HG03108 (cell line): ENCODE measurements at regions not wholly inside any gene's neighbourhood (a gene's known extent, or its start where the extent isn't known, plus 50 kb on each side); places are given as distances from the start of the nearest gene placed in this dataset.

Experiments used
- ATAC-seq: cut with Tn5 transposase; IDR thresholded peaks from one replicate; pipeline ENCODE4 v1.9.1; 2021; ENCODE audit warnings: moderate library complexity; ENCODE audit not compliant: unreplicated experiment

DNA sequence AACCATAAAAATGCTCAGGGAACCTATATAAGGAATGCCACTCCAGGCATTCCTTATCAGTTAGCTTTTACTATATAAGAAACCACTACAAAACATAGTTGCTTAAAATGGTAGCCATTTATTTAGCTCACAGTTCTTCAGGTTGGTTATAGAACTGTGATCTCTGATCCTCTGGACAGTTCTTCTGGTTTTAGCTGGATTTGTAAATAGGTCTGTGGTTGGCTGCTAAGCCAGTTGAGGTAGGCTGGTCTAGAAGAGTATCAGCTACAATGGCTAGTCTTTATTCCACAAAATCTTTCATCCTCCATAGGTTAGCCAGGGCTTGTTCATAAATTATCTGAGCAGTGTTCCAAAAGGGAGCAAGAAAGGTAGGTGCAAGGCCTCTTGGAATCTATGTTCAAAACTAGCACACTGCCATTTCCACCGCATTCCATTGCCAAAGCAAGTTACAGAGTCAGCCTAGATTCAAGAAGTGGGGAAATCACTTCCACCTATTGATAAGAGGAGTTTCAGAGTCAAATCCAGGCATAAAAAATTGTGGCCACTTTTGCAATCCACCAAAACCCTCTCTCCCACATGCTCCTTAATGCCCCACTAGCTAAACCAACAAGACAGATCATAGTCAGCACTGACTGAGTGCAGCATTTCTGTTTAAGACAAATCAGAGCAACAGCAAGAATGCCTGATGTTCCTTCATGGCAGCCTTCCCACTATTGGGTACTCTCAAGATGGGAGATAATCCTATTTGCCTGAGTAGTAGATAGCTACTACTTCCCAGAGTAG is 146.4 kb downstream of the IRS1 start:
- no peak for ATAC-seq

DNA sequence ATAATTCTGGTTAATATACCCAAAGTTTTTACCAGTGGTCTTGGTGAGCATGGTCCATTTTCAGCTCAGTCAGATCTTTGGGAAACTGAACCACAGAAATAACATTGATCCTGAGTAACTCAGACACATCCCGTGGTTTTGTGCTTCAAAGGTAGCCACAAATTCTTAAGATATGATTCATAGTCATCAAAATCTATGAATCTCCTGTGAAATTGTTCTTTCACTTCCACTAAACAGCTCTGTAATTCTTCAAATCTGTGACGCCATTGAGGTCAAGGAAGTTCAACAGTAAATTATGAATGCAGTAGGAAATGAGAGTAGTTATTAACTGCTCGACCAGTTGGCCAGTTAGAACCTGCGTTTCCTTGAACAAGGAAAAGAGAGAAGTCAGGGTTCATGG is 147.3 kb downstream of the IRS1 start:
- peak; percentile 52 for ATAC-seq

DNA sequence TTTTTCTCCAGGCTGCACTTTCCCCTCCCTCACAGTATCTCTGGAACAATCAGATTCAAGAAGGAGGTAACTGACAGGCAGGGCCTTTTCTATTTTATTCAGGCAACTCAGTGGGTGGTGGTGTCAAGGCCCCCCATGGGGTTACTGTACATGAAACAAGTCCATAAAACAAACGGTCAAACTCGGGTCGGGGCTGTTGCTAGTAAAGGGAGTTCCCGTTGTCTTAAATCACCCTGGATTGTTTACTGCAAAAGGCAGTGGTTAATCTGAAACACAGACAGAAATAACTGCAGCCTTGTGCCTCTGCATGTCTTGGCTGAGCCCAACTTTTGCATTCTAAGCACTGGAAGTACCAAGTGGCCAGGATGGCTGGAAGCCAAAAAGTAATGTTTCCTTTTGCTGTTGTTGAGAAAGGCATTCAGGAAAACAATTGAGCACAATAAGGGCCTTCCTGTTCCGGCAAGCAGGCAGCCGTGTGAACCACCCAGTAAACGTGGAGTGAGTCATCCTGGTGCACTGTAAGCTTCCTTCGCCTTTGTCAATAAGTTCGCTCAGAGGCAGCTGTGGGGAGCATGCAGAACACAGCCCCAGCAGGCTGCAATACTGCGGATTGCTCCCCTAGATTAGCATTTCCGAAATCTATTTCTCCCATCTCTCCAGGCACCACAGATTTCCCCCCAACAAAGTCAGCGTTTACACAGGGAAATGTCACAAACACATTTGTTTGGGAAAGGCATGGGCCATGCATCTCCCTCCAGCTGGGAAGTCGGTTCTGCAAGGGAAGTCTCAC is 149.6 kb downstream of the IRS1 start:
- peak; percentile 81 for ATAC-seq

DNA sequence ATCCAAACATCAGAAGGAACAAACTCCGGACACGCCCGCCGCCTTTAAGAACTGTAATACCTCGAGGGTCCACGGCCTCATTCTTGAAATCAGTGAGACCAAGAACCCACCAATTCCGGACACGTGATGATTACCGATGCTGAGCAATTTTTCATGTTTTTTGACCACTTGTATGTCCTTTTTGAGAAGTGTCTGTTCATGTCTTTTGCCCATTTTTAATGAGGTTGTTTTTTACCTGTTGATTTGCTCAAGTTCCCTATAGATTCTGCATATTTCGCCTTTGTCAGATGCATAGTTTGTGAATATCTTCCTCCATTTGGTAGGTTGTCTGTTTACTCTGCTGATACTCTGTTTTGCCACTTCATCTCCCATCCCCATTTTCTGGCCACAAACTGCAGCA is 150.4 kb downstream of the IRS1 start:
- no peak for ATAC-seq

DNA sequence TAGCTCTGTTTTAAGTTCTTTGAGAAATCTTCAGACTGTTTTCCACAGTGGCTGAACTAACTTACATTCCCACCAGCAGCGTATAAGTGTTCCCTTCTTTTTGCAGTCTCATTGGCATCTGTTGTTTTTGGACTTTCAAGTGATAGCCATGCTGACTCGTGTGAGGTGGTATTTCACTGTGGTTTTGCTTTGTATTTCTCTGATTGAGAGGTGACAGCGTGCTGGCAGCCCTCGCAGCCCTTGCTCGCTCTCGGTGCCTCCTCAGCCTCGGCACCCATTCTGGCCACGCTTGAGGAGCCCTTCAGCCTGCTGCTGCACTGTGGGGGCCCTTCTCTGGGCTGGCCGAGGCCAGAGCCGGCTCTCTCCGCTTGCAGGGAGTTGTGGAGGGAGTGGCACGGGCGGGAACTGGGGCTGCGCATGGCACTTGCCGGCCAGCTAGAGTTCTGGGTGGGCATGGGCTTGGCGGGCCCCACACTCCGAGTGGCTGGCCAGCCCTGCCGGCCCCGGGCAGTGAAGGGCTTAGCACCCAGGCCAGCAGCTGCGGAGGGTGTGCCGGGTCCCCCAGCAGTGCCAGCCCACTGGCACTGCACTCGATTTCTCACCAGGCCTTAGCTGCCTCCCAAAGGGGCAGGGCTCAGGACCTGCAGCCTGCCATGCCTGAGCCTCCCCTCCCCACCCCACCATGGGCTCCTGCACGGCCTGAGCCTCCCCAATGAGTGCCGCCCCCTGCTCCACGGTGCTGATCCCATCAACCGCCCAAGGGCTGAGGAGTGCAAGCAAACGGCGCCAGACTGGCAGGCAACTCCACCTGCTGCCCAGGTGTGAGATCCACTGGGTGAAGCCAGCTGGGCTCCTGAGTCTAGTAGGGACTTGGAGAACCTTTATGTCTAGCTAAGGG is 151.8 kb downstream of the IRS1 start:
- ATAC-seq: no peak

DNA sequence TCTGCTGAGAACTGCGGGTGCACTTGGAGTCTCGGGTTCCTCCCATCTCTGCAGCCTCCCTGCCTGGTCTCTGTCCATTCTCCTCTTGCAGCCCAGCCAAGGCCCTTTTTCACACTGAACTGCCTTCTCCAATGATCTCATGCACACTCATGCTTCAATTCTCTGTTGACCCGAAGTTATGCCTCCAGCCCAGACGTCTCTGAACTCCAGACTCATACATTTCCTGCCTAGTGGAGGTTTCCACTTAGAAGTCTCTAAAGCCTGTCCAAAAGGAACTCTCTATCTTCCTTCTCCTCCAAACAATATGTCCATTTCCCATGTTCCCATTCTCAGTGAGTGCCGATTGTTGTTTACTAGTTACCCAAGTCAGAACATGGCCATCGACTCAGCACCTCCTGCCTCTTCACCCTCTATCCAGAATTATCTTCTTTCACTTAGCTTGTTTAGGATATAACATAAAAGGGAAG is 155.2 kb downstream of the IRS1 start:
- ATAC-seq: no peak

DNA sequence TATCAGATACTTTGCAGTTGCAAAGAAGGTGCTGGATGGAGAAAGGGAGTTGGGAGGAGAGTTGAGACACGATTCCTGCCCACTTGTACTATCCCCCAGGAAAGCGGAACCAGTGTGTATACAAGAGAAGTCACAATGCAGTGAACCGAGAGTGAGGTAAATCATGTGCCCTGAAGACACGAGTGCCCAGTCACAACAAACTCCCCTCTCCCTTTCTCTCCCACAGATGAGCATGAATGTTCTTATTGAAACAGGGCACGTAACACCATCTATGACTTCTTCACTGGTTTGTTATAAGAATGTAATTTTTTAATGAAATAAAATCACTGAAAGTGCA is 155.7 kb downstream of the IRS1 start:
- no peak for ATAC-seq

DNA sequence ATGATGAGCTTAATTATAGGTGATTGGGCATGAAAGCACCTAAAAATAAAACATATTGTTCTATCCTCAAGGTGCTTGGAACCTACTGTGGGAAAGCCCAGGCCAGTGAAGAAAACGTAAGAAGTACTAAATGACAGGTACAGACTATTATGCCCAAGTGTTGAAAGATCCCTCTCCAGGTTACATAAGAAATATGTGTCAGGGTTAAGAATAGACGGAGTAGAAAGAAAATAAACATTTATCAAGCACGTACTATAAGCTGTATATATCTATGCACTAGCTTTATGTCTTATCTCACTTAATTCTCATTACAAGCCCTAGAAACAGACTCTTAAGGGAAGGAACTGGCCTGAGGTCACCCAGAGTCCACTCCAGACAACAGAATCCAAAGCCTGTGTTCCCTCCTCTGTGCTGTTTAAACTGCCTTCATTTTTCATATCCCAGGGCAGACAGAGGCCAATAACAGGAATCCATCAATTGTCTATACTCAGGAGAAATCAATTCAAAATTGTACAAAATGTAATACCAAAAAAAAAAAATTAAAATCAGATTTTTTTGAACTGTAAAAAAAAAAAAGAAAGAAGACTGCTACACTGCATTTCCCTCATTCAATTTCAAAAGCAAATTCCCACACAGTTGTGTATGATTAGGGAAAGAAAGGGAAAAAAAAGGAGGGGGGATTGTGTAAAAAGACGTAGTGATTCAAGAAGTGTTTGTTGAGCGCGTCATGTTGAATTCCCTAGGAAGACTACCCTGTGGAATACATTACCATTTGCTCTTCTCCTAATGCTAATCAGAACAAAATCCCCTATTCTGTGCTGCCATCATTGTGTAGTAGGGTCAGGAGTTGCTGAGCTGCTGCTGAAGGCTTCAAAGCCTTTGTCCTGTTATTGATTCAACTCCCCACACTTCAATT is 156.3 kb downstream of the IRS1 start:
- ATAC-seq: no peak

DNA sequence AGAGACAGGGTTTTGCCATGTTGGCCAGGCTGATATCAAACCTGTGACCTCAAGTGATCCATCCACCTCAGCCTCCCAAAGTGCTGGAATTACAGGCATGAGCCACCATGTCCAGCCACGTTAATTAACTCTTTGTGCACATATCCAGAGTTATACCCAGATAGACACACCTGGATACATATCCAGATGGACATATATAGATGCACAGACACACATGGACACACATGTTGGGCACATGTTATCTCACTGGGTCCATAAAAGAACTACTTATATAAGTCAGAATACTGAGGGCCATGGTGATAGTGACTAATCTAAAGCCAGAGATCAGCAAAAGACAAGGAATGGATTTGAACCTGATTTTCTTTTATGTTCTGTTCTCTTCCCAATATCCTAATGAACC is 158.6 kb downstream of the IRS1 start:
- ATAC-seq: no peak

DNA sequence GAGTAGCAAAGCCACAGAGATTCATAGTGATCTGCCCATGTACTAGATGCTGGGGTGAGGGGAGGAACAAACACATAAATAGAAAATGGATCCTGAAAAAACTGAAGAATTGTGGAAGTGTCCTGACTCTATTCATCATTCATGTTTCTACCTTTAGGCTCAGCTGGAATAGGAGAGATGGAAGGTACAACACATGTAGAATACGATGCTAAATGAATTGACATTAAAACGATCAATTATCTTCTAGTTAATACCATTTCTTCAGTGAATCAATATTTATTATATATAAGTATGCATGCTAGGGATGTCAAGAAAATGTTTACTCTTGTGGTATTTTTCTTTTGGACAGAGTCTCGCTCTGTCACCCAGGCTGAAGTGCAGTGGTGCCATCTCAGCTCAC is 159.1 kb downstream of the IRS1 start:
- no peak for ATAC-seq

DNA sequence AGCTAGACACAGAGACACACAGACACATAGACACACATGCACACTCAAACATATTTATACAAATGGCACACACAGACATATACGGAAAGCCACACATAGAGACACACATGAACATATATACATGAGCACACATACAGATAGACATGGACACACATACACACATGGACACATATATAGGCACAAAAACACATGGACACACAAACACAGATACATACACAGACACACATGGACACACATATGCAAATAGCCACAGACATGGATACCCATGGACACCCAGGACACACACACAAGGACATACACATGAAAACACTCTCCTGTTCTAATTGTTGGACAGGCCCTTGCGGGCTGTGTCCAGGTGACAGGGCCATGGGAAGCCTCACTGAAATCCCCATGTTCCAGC is 160.1 kb downstream of the IRS1 start:
- no peak for ATAC-seq

DNA sequence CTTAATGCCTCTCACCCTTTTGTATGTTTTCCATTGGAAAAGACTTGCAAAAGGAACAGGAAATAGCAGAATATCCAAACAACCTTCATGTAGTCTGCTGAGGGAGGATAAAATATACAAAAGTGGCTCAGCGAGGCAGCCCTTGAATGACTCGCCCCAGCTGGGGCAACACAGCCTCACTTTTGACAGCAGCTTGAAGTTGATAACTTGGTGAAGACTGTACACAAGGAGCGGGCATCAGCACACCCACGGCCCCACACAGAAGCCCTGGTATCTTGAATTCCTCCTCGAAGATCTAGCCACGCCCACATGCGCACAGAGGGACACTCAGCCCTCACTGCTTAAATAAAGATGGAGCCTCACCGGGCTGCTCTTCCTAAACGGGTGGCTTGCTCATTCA is 161.0 kb downstream of the IRS1 start:
- ATAC-seq: no peak

DNA sequence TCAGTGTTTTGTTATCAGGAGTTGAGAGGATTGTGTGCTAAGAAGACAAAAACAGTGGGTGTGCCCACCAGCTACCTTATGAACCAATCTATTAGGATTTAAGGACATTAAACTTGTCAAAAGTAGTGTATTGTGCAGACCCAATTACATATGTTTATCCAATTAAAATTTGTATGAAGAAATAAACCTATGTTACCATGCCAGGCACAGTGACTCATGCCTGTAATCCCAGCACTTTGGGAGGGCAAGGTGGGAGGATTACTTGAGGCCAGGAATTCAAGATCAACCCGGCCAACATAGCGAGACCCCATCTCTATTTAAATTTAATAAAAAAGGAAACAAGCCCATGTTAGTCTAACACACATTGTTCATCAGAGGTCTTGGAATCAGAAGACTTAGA is 162.2 kb downstream of the IRS1 start:
- no peak for ATAC-seq

DNA sequence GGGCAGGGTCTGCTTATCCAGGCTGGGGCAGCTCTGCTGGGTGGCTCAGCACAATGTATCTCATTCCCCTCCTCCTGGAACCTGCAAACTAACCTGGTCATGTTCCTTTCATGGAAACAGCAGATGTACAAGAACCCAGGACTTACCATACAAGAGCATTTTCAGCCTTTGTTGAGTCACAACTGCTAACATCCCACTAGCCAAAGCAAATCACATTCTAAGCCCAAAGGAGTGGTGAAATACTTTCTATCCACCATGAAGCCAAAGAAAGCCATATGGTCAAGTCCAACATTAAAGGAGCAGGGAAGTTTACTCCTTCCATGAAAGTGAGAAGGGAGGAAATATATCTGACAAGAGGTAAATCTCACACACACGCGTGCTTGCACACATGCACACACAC is 163.0 kb downstream of the IRS1 start:
- ATAC-seq: no peak

DNA sequence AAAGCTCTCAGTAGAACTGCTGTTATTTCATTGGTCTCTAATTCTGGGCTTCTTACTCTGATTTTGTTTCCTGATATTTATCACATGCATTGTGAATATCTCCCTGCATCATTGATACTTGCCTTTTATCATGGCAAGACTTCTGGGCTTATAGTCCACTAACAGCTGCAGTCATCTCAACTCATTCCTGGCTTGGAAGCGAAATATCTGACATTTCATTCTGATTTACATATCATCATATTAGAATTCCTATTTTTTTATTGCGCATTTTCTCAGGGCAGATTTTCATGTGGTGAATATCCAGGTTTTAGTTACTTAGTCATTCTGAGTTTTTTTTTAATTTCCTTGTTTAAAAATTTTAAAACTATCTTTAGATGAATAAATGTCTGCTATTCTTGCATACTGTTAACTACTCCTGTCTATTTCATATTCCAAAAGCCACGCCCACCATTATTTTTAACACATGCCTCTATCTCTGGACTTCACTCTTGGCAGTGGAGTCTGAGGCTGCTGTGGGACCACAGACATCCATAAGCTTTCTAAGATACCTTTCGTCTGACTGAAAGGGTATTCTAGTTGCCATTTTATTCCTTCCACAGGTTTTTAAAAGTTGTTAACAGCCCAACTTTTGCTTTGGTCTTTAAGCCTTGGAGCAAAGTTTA is 164.5 kb downstream of the IRS1 start:
- ATAC-seq: no peak

DNA sequence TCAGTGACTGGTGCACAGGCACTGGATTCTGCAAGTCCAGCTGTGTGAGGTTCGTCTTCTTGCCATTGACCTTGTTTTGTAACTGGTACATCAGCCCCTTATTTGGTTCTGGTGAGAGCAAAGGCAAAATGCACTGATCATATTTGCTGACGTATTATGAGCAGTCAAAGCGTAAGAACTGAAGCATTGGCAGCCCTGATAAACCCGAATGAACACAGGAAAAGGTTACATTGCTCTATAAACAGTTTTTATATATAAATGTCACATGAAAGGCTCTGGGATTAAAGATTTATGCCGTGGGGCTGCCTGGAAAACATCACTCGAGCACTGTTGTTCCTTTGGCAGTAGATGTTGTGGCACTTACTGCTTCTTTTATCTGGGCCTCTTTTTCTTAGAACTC is 167.9 kb downstream of the IRS1 start:
- ATAC-seq: no peak

DNA sequence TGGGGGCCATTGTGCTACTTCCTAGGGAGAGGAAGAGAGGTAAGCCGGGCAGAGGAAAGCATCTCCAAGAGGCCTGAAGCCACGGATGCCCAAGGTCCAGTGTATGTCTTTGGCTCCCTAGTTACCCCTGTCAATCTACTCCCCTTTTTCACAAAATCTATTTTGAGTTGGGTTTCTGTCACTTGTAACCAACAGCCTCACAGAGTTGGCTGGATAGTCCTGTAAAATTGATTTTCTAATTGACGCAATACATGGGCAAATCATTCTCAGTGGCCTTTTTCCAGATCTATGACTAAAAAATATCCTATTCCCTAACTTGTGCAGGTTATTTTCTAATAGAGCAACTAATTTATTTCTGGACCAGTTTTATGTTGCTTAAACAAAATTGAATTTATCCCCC is 168.4 kb downstream of the IRS1 start:
- no peak for ATAC-seq

DNA sequence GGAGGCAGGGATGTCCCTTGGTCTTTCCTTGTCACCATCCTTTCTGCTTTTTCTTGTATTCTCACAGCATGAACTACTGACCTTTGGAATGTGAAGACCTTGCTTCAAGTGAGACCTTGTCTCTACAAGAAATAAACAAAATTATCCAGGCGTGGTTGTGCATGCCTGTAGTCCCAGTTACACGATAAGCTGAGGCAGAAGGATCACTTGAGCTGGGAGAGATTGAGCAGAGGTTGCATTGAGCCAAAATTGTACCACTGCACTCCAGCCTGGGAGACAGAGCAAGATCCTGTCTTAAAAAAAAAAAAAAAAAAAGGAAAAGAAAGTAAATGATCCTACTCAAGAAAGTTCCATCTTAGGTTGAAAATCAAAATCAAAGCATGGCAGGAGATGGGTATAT is 173.7 kb downstream of the IRS1 start:
- ATAC-seq: no peak

DNA sequence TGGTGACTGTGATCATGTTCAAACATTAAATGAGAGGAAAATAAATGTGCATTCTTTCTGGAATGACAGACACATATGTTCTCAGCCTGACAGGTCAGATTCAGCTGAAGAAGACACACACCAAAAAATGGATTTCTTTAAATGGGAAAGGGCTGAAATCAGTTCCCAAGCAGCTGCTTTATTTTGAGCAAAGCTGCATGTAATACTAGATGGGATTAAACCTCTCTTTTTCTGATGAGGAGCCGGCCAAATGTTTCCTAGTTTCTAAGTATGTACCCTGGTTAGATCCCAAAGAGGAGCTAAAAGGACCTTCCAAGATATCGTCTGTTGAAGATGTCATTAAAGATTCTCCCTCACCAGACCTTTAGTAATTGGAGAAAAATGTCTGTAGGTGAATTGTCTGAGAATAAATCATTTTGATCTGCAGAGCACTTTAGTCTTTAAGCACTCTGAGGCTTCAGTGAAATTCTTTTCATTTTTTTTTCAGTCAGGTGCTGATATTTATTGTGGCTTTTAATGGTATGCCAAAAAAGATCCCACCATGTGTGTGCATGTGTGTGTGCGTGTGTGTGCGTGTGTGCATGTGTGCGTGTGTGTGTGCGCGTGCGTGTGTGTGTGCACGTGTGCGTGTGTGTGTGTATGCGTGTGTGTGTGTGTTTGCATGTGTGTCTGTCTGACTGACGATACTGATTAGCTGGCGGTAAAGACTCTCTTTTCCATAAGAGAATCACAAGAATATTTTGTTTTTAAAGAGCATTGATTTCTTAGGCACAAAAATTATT is 175.8 kb downstream of the IRS1 start:
- no peak for ATAC-seq
